LNCaP clone FGC (cell line): ENCODE measurements at regions not wholly inside any gene's neighbourhood (a gene's known extent, or its start where the extent isn't known, plus 50 kb on each side); places are given as distances from the start of the nearest gene placed in this dataset.
A peak's percentile ranks its signal among the peaks of the same experiment; 100 is the strongest.

ENCODE experiments used
- DNase-seq: peaks from one replicate; pipeline ENCODE4 v3.0.0-alpha.2; 2011; ENCODE audit warnings: low read depth
- H3K4me3 ChIP-seq: 2 replicates; pipeline ENCODE4 v1.5.1; 2011; ENCODE audit warnings: mild to moderate bottlenecking, low read depth, low read length, control low read depth
- CTCF ChIP-seq: IDR thresholded peaks from 2 replicates; pipeline ENCODE4 v1.5.1; 2012; ENCODE audit warnings: mild to moderate bottlenecking; ENCODE audit not compliant: control insufficient read depth, insufficient read depth; ENCODE audit errors: extremely low read depth

- no peak overlapping the region for H3K4me3 ChIP-seq
- DNase-seq: no peak
These were observed 316.2 kb upstream of the THRB start for GRCh38 chr3:24810881-24811280.

GRCh38 chr3:24812116-24812515 lies 317.5 kb upstream of the THRB start:
- no peak for DNase-seq
- TF ChIP-seq CTCF: no peak

More at GRCh38 chr3:24810881-24811280, 316.2 kb upstream of the THRB start:
- TF ChIP-seq CTCF: no peak

GRCh38 chr3:24818055-24818454 lies 323.4 kb upstream of the THRB start:
- no peak for DNase-seq
- no peak overlapping the region for H3K4me3 ChIP-seq

More at GRCh38 chr3:24812116-24812515, 317.5 kb upstream of the THRB start:
- no peak overlapping the region for H3K4me3 ChIP-seq

GRCh38 chr3:24828011-24828410 lies 333.4 kb upstream of the THRB start:
- no peak for DNase-seq
- TF ChIP-seq CTCF: no peak
- H3K4me3 ChIP-seq: no peak overlapping the region

More at GRCh38 chr3:24818055-24818454, 323.4 kb upstream of the THRB start:
- no peak for TF ChIP-seq CTCF

- DNase-seq: no peak
- H3K4me3 ChIP-seq: no peak overlapping the region
- TF ChIP-seq CTCF: no peak
These were observed 333.9 kb upstream of the THRB start for GRCh38 chr3:24828551-24828950.

GRCh38 chr3:24829011-24829581 lies 334.4 kb upstream of the THRB start:
- peak overlapping the region; percentile 68 for H3K4me3 ChIP-seq
- no peak for DNase-seq
- peak; percentile 34 for TF ChIP-seq CTCF

GRCh38 chr3:24829629-24830229 lies 335.1 kb upstream of the THRB start:
- peak overlapping the region; percentile 68 for H3K4me3 ChIP-seq
- TF ChIP-seq CTCF: no peak
- DNase-seq: peak; percentile 43
